Fibroblast of skin of back (primary cell): ENCODE measurements at regions not wholly inside any gene's neighbourhood (a gene's known extent, or its start where the extent isn't known, plus 50 kb on each side); places are given as distances from the start of the nearest gene placed in this dataset.
"Not testable (repeated sequence)": the region's sequence is repeated elsewhere in the genome, so short reads cannot be mapped to it uniquely, and the experiment has no call there.

ENCODE experiments used
- DNase-seq: peaks from one replicate; pipeline ENCODE4 v3.0.0-alpha.2; 2013

DNA sequence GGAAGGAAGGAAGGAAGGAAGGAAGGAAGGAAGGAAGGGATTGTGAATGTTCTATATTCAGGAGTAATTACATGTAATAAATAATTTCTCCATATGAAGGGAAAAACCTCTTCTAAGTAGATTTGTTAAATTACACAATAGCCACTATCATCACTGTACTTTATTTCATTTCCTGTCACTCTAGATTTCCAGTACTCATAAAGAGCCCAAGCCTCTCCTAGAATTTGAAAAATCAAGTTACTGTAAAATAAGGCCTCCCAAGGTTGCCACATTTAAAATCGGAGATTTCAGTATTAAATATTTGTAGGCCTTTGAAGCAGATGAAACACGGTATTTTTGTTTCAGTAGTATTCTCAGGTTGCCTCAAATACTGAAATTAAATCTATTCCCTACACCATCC lies 499.0 kb downstream of the CDH10 start:
- no peak for DNase-seq

DNA sequence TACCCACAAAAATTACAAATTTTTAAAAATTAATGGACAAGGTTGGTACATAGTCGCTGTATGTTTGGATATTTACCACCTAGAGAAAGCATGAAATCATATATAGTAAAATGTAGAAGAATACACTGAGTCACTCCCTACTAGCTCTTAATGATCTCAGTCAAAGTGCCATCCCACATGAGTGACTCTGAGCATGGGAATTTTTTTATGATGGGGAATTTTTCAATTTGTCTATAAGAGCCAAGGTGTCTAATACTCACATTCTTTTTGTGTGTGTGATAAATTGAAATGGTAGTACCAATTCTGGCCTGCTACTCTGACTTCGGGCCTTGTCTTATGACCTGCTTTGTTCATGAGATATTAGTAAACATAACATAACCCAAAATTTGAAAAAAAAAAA lies 483.2 kb downstream of the CDH10 start:
- peak; percentile 5 for DNase-seq

DNA sequence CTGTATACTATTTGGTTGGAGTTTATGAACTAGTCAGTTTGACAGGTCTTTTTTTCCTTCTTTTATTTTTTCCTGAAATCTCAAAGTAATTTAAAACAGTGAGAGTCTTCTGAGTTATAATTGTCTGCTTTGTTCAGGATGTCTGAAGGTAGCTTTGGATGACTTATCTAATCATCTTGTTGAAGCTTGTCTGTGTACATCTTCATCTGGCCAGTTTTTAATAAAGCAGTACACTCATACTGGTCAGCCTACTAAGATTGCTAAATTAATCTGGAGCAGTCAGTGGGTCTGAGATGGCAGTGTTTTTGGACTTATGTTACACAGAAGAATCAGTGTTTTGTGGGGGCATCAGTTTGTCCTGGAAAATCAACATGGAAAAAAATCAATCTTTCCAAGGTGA lies 482.4 kb downstream of the CDH10 start:
- no peak for DNase-seq

DNA sequence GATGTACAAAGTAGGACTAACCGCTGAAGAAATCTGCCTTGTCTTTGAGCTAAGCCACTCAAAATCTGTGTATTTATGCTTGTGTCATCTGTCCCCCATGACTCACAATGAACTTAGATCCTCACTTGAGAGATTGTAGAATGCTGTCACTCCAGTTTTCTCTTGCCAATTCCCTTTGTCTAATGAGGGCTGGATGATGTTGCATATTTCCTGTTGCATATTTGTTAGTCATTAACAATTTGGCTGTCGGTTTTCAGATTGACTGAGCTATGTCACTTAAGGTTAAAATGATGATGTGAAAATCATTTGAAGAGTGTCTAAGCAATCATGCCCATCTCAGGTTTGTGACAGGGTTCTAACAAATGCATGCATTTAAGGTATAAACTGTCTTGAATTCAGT lies 481.7 kb downstream of the CDH10 start:
- DNase-seq, result peak; percentile 16

DNA sequence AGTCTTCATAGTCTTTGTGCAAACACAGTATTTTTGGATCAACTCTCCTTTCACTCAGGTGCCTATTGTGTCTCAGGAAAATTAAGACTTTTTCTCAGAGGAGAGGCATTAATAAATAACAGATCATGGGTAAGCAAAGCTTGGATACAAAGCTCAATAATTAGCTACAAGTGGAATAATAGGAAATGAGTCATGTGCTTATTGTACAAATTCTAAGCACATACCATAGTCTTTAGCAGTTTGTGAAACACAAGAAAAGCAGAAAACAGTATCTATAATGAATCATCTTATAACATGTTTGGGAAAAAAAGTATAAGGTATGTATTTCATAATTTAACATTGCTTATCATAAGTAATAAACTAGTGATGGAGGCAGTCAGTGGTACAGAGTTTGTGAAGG lies 477.0 kb downstream of the CDH10 start:
- peak; percentile 1 for DNase-seq

DNA sequence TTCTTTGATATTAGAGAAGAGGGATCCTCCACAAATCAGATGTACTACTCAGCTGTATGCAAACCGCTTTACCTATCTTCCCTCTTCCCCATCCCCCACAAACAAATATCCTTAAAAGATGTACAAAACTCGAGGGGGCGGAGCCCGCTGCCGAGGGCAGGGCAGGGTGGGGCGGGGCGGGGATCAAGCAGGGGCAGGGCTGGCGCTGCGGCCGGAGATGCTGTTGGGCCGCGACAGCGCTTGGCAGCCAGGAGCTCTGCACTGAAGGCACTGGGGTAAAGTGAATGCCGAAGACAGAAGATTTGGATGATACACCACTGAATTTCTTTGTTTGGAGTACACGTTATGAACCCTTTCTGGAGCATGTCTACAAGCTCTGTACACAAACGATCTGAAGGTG lies 474.8 kb downstream of the CDH10 start:
- no peak for DNase-seq

DNA sequence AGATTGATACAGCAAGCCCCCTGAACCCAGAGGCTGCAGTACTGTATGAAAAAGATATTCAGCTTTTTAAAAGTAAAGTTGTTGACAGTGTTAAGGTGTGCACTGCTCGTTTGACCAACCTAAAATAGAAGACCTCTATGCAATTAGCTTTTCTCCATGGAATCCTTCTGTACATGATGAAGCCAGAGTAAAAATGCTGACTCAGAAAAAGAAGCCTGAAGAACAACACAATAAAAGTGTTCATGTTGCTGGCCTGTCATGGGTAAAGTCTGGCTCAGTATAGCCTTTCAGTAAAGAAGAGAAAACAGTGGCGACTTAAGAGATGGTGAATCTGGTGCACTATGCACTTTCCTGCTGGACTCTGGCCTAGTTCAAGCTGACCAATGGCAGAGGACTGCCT lies 473.8 kb downstream of the CDH10 start:
- DNase-seq, result not testable (repeated sequence)

DNA sequence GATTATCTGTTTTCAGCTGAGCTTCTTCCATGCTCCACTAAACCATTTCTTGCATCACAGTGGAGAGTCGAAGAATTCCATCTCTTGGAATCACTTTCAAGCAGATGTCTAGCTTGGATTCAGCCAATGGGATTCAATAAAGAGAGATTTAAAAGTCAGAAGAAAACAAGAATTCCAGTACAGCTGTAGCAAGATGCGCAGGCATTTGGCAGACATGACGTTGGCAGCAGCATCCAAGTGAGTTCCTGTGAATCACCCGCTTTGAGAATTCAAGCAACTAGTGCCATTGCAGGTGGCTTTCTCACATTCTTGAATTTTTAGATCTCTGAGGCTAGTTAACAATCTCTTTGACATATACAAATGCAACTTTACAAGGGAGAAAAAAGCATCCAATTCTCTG lies 467.0 kb downstream of the CDH10 start:
- no peak for DNase-seq

DNA sequence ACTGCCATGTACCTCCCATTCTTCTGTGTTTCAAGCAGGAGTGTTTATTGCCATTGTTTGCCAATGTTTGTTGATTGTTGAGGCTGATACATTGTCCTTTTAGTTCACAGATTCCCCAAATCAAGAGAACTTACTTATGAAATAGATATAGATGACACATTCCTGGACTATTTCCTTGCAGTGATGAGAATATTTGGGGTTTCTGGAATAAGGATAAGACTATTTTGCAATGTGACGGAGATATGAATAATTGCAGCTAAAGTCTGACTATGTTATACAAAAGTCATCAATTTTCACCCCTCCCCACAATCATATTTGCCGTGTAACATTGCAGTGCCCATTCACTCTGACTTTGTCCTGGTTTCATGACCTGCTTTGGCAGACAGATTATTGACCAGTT lies 460.8 kb downstream of the CDH10 start:
- peak; percentile 32 for DNase-seq

DNA sequence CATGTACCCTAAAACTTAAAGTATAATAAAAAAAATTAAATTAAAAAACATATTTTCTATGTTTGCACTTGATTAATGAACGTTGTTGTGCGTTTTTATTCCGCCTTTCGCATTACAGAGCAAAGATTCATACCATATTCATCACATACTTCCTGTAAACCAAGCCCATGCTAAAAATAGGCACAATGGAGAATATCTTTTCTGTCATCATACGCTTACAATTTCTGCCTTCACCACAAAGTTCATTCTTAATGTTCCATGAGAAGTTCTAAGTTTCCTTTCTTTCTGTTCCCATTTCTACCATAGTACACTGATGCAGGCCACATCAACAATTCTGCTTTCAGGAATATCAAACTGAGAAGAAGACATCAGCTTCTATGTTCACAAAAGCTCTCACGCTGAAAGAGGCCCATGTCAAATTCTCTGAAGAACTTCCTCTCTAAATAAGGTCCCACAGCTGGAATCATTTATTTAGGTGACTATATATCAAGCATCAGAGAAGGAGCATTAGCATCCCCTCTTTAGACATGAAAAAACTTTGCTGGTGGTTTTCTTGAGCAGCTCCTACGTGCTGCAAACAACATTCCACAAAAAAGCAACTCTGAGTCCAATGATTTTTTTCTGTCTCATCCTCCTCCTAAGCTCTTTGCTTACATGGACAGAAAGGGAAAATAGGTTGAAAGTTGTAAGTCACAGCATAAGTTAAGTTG lies 456.4 kb downstream of the CDH10 start:
- peak; percentile 55 for DNase-seq

DNA sequence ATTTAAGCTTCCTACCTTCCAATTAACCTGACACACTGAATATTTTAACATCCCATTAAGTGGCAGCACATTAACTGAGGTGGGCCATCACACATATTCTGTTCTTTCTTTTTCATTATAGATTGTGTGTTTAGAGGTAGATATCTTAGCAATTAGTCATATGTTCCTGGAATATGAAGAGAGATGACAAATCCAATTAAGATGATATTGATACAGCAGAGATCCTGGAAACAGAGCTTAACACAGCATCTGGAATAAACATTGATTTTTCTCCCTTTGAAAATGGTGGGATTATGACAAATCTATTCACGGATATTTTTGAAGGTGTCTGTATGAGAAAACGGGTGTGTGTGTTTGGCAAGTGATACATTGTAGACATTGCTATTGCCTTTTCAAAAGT lies 448.0 kb downstream of the CDH10 start:
- no peak for DNase-seq

DNA sequence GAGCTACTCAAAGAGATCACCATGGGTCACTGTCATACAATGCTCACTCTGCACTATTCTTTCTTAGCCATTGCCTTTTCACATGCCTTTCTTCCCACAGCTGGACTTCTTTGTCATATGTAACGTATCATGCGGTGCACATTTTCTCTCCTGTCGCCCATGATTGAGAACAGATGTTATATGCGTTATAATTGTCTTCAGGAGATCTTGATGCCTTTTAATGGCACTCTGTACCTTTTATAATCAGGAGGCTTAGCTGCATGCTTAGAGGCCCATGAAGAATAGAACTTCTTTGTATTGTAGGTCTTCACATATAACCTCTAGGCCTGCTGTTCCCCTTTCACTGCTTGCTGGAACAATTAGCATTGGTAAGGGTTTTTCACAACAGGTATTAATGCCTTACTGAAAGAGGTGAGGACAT lies 436.1 kb downstream of the CDH10 start:
- no peak for DNase-seq

DNA sequence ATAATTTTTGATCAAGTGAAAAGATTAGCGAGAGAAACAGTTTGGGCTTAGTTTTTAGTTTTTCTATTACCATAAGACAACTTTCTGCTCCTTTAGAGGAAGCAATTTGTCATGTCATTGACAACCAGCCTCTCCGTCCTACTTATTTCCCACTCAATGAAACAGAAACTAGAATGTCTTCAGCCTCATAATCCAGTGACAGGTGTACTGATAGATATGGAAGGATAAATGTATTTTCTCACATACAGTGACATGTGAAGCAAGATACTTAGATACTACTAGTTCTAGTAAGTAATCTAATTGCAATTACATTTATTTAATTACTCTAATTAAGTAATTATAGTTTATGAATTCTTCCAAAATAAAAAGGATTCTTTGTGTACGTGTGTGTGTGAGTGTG lies 429.7 kb downstream of the CDH10 start:
- no peak for DNase-seq

DNA sequence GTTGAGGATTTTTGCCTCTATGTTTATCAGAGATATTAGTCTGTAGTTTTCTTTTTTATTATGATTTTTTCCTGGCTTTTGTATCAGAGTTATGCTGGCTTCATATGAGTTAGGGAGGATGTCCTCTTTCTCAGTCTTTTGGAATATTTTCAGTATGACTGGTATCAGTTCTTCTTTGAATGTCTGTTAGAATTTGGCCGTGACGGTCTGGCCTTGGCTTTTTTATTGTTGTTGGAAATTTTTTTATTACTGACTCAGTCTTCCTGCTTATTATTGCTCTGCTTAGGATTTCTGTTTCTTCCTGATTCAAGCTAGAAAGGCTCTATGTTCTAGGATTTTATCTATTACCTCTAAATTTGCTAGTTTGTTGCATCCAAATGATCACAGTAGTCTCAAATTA lies 421.9 kb downstream of the CDH10 start:
- DNase-seq, result peak; percentile 84

DNA sequence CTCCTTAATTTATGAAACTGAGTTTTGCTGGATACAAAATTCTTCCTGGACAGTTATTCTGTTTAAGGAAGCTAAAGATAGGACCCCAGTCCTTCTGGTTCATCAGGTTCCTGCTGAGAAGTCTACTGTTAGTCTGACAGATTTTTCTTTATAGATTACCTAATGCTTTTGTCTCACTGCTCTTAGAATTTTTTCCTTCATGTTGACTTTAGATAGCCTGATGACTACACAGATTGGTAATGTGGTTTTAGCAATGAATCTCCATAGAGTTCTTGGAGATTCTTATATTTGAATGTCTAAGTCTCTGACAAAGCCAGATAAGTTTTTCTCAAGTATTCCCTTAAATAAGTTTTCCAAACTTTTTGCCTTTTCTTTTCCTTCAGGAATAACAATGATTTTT lies 419.7 kb downstream of the CDH10 start:
- peak; percentile 58 for DNase-seq

DNA sequence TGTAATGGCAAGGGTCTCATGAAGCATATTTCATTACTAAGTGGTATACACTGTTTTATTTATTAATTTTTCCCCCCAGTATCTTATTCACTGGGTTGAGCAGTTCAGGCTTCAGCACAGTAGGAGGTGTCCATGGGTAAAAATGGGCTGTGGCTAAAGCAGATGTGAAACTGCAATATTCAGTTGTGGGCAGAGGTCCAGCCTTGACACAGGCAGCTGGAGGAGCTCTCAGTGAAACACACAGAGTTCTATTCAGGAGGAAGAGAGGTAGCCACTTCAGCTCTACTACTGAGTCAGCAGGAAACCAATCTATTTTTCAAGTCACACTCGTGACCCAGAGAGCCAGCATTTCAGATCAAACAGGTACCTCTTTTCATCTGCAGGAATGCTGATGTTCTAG lies 418.3 kb downstream of the CDH10 start:
- no peak for DNase-seq

DNA sequence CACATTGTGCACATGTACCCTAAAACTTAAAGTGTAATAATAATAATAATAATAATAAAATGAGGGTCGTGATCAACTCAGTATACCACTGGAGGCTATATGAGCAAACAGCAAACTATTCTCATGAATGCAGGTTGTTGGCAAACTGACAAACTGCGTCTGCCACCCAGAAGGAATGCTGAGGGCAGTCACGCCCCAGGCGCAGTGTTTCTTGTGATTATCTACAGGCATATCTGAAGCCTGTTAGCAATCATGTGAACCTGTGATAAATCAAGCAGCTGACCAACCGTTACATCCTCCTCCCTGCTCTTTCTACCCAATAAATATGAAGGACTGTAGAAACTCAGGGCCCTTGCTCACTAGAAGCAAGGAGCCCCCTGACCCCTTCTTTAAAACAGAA lies 416.9 kb downstream of the CDH10 start:
- DNase-seq, result not testable (repeated sequence)

DNA sequence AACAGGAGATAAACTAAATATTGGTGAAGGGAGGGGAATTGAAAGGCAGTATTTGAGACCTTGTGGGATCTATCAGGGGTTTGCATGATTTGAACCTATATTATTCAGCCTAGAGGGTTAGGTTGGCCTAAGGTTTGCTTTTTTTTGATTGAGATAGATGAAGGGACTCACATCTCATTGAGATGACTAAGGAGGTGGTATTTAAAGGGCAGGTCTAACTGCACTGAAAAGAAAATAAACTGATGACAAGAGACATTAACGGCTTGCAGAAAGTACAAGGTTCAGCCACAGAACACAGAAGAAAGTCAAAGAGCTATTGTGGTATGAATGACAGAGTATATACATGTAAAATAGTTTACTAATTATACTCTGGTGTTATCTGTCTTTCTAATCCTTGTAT lies 412.7 kb downstream of the CDH10 start:
- DNase-seq, result no peak

DNA sequence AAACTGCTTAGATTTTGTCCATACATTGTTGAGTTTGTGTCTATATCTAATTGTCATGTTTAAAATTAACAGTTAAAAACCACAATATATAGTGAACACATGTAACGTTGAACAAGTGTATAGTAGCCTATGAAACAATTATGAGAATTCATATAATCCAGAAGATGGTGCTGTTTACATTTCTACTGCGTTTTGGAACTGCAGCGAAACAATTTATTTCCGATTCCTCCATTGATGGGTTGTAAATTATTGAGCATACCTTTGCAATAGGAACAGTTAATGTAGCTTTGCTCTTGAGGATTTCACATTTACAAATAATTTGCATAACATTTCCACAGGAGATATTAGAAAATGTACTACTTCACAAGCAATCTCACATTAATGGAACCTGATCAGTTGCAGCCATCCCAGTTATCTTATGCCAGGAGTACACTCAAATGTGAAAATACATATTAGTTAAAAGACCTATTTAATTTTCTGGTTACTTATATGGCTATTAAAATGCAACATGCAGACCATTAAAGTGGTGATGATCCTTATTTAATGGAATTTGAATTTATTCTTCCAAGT lies 411.8 kb downstream of the CDH10 start:
- no peak for DNase-seq

DNA sequence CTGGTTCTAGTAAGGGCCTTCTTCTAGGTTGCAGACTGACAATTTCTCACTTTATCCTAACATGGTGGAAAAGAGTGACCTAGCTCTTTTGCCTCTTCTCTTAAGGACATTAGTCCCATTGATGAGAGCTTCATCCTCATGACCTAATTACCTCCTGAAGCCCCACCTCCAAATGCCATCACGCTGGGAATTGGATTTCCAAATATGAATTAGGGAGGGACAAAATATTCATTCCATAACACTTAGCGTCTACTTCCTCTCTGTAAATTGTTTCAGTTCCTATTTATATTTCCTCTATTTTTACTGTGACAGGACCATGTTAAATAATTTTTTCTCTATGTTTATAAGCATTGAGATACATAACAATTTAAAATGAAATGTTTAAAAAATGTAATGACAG lies 408.8 kb downstream of the CDH10 start:
- DNase-seq, result peak; percentile 12

DNA sequence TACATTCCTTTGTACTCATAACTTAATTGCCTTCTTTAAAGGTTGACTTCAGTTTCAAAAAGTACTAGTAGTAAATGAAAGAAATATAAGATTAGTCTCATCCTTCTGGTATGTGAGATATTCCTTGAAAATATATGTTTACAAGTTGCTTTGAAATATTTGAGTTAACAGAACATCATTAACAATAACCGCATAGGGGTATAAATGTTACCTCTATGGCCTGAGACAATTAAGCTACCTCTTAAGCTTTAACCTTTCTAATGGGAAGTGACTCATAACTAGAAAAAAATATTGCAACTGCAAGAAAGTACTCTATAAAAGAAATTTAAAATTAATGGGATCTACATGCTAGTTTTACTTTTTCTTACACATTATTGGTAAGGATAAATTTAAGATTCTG lies 399.0 kb downstream of the CDH10 start:
- no peak for DNase-seq

DNA sequence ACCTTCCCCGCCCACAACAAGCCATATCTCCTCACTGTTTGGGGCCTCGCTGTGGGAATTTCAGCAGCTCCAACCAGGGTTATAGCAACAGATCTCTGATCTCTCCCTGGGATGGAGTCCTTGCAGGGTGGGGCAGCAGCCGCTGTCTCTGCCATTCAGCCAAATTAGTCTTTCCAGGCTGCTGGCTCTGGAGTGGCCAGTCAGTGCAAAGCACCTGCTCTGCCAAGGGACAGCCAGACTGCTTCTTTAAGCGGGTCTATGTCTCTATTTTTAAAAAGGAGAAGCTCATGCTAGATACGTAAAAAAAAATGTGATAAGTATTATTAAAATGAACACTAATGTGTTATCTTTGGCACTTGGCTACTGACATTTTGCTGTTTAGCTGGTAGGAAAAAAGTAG lies 380.2 kb downstream of the CDH10 start:
- no peak for DNase-seq

DNA sequence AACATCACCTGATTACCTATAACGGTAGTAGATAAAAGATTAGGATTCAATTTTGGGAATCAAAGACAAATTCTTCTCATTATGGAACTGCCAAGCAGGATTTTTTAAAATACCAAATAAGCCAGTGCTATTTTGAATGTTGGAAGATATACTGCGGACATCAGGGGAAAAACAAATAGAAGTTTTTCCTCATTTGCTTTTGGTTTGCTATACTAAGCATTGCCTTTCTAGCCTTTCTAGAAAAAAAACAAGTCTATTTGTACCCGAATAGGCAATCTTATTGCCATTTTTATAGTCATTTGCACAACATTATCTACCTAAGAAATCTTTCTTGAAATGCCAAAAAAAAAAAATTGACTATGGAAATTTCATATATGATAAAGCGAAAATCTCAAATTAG lies 379.5 kb downstream of the CDH10 start:
- no peak for DNase-seq

DNA sequence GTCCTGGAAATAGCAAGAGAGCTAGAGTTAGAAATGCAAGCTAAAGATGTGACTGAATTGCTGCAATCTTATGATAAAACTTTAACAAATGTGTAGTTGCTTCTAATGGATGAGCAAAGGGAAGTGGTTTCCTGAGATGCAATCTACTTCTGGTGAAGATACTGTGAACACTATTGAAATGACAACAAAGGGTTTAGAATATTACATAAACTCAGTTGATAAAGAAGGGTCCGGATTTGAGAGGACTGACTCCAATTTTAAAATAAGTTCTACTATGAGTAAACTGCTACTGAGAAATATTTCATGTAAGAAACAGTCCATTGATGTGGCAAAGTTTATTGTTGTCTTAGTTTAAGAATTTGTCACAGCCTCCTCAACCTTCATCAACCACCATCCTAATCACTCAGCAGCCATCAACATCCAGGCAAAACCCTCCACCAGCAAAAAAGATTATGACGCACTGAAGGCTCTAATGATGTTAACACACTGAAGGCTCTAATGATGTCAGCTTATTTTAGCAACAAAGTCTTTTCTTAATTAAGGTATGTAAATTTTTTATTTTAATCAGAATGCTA lies 376.2 kb downstream of the CDH10 start:
- no peak for DNase-seq

DNA sequence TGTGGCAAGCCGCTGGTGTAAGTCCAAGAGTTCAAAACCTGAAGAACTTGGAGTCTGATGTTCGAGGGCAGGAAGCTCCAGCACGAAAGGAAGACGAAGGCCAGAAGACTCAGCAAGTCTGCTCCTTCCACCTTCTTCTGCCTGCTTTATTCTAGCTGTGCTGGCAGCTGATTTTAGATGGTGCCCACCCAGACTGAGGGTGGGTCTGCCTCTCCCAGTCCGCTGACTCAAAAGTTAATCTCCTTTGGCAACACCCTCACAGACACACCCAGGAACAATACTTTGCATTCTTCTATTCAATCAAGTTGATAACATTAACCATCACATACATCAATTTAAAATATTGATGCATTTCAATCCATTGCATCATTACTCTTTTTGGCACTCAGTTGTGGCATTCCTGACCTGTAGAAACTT lies 373.1 kb downstream of the CDH10 start:
- not testable (repeated sequence) for DNase-seq
